ENCODE measurements at regions not wholly inside any gene's neighbourhood (a gene's known extent, or its start where the extent isn't known, plus 50 kb on each side); places are given as distances from the start of the nearest gene placed in this dataset.
"Not testable (repeated sequence)": the region's sequence is repeated elsewhere in the genome, so short reads cannot be mapped to it uniquely, and the experiment has no call there.

DNA sequence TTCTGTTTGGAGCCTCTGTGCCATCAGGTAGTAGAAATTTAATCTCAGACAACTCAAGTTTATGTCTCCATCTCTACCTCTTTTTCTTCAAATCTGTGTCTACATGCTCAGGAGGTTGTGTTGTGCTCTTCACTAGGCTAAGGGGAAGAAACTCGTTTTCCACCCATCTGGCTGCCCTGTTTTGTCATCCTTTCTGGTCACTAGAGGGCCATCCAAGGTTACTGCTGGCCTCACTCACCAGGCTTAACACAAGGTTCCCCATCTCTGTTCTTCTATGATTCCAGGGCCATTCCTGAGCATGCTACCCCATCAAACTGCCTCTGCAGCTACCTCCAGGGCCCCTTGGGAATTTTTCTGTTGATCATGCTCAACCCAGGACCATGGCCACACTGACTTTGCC, 213.3 kb upstream of the FBXL7 start:
- no peaks in the 10 kb centered on the region for H3K27me3 Mint-ChIP-seq (ENCODE audit: low read depth)
- H3K9me3 Mint-ChIP-seq: peaks cover 40% of the 10 kb centered on the region
- no peaks in the 10 kb centered on the region for H3K4me1 Mint-ChIP-seq (ENCODE audit: low read depth)
- DNase-seq (ENCODE audit: low spot score): no peak
- no peak overlapping the region for H3K27ac Mint-ChIP-seq
- no peak overlapping the region for H3K4me3 Mint-ChIP-seq
- H3K36me3 Mint-ChIP-seq (ENCODE audit: low read depth): no peaks in the 10 kb centered on the region

DNA sequence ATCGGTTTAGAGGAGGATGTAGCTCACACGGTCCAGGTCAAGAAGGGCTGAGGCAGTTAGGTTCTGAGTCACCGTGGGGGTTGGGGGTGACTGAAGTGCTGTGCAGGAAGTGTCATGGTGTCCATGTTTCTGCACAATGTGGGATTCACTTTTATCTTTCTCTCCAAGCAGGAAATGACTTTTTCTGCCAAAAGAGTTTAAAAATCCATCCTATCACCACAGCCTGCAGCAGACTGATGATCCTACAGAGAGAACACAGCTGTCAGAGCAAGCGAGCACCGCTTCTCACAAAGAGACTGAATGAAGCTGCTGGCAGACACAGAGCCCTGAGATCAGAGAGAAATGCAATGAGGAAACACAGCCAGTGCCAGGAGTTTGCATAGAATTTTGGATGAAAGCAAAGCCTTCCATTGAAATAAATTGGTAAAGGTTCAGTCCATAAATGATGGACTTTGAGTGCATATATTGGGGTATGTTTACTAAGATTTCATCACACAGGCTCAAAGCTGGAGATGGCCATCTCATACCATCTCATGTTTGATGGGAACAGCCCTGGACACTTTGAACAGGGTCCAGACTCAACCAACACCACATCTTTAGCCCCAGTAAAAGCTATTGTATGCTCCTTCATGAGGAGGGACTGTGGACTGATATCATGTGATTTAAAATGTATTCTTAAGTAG, 213.9 kb upstream of the FBXL7 start:
- no peak overlapping the region for H3K4me3 Mint-ChIP-seq

DNA sequence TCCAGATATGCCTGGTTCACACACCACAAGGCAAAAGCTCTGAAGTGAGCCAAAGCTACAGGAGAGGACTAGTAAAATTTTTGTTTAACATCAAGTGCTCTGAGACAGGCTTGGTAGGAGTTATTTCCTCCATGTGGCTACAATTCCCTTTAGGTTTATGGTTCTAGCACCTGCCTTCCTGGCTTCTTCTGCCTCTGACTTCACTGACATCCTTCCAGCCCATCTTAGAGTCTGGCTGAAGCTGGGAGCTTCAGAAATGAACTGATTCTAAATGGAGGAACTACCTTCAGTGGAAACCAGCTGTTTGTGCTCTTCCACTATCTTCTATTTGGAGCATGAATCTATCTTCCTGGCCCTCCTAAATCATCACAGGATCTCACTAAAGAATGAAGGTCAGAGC, 215.3 kb upstream of the FBXL7 start:
- Mint-ChIP-seq H3K27ac (no peak overlapping the region), H3K36me3 (ENCODE audit: low read depth) (no peaks in the 10 kb centered on the region), H3K27me3 (ENCODE audit: low read depth) (no peaks in the 10 kb centered on the region), H3K4me3 (no peak overlapping the region), H3K9me3 (peaks cover 39% of the 10 kb centered on the region), H3K4me1 (ENCODE audit: low read depth) (no peaks in the 10 kb centered on the region)
- no peak for DNase-seq (ENCODE audit: low spot score)

More for the DNA sequence above, 213.9 kb upstream of the FBXL7 start:
- DNase-seq (ENCODE audit: low spot score): no peak
- H3K9me3 Mint-ChIP-seq: peaks cover 37% of the 10 kb centered on the region
- no peaks in the 10 kb centered on the region for H3K4me1 Mint-ChIP-seq (ENCODE audit: low read depth)
- H3K27ac Mint-ChIP-seq: no peak overlapping the region
- H3K27me3 Mint-ChIP-seq (ENCODE audit: low read depth): no peaks in the 10 kb centered on the region
- no peaks in the 10 kb centered on the region for H3K36me3 Mint-ChIP-seq (ENCODE audit: low read depth)

- Mint-ChIP-seq H3K9me3 (peaks cover 33% of the 10 kb centered on the region), H3K27me3 (ENCODE audit: low read depth) (no peaks in the 10 kb centered on the region), H3K4me3 (no peak overlapping the region), H3K27ac (no peak overlapping the region), H3K36me3 (ENCODE audit: low read depth) (no peaks in the 10 kb centered on the region), H3K4me1 (ENCODE audit: low read depth) (no peaks in the 10 kb centered on the region)
- no peak for DNase-seq (ENCODE audit: low spot score)
These were observed 216.9 kb upstream of the FBXL7 start for GRCh38 chr5:15283076-15283475.

DNA sequence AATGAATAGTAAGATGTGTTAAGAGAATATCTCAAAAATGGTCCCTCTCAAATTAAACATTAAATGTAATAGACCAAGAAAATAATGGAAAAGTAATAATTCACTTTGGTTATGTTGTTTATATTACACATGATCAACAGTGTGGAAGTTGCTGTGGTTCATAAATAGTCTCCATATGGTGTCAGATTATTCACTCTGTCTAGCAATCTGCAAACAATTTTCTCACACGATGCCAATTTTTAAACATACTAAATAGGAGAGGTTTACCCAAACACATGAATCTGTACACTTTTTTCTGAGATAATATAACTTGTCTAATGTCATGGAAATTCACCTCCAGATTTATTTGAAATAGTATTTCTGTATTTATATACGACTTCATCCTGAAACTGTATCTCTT, 217.4 kb upstream of the FBXL7 start:
- no peak for DNase-seq (ENCODE audit: low spot score)
- no peak overlapping the region for H3K27ac Mint-ChIP-seq
- no peak overlapping the region for H3K4me3 Mint-ChIP-seq
- no peaks in the 10 kb centered on the region for H3K36me3 Mint-ChIP-seq (ENCODE audit: low read depth)
- no peaks in the 10 kb centered on the region for H3K27me3 Mint-ChIP-seq (ENCODE audit: low read depth)
- no peaks in the 10 kb centered on the region for H3K4me1 Mint-ChIP-seq (ENCODE audit: low read depth)
- H3K9me3 Mint-ChIP-seq: peaks cover 33% of the 10 kb centered on the region

DNA sequence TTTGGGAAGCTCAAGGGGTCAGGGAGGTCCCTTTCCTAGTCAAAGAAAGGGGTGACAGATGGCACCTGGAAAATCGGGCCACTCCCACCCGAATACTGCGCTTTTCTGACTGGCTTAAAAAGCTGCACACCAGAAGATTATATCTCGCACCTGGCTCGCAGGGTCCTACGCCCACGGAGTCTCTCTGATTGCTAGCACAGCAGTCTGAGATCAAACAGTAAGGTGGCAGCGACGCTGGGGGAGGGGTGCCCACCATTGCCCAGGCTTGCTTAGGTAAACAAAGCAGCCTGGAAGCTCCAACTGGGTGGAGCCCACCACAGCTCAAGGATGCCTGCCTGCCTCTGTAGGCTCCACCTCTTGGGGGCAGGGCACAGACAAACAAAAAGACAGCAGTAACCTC, 228.4 kb upstream of the FBXL7 start:
- DNase-seq (ENCODE audit: low spot score); H3K27ac Mint-ChIP-seq; H3K4me3 Mint-ChIP-seq; H3K27me3 Mint-ChIP-seq (ENCODE audit: low read depth); H3K4me1 Mint-ChIP-seq (ENCODE audit: low read depth); H3K36me3 Mint-ChIP-seq (ENCODE audit: low read depth): not testable (repeated sequence)
- H3K9me3 Mint-ChIP-seq: peaks cover 31% of the 10 kb centered on the region

DNA sequence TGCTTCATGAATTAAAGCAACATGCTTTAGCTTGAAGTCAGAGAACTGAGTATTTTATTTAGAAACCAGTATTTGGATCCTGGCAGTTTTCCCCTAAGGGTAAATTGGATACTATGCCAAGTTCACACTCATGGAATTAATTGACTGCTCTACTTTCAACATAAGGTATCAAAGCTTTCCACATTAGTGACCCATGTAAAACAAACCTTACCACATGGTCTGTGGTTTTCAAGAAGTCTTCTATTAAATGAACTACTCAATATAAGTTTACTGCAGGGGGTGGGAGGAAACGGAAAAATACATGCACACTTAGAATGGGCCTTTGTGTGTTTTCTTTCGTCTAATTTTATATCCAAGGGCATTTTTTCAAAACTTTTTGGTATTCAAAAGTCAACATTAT, 232.0 kb upstream of the FBXL7 start:
- no peaks in the 10 kb centered on the region for H3K36me3 Mint-ChIP-seq (ENCODE audit: low read depth)
- H3K4me1 Mint-ChIP-seq (ENCODE audit: low read depth): no peaks in the 10 kb centered on the region
- no peak for DNase-seq (ENCODE audit: low spot score)
- H3K27ac Mint-ChIP-seq: no peak overlapping the region
- peaks cover 36% of the 10 kb centered on the region for H3K9me3 Mint-ChIP-seq
- H3K4me3 Mint-ChIP-seq: no peak overlapping the region
- H3K27me3 Mint-ChIP-seq (ENCODE audit: low read depth): no peaks in the 10 kb centered on the region

GRCh38 chr5:15266841-15267240, 233.1 kb upstream of the FBXL7 start:
- H3K4me1 Mint-ChIP-seq (ENCODE audit: low read depth): no peaks in the 10 kb centered on the region
- DNase-seq (ENCODE audit: low spot score): no peak
- H3K27ac Mint-ChIP-seq: no peak overlapping the region
- H3K9me3 Mint-ChIP-seq: peaks cover 36% of the 10 kb centered on the region
- H3K4me3 Mint-ChIP-seq: no peak overlapping the region
- no peaks in the 10 kb centered on the region for H3K36me3 Mint-ChIP-seq (ENCODE audit: low read depth)
- no peaks in the 10 kb centered on the region for H3K27me3 Mint-ChIP-seq (ENCODE audit: low read depth)

DNA sequence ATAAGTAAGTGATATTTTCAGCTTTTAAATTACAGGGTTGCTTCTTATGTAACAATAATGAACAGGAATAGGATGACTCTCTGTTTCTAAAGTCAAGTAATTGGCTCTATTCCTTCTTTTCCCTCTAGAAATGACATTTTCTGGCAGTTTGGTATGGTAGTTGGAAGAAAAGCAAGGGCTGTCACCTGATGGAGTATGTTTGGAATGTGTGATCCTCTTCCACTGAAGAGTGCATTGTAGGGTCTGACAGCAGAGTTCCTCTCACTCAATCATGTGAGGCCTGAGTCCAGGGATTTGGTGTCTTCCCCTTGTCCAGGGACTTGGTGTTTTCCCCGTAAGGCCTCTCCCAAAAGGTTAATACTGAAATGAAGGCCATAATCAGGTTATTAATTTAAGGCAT, 233.8 kb upstream of the FBXL7 start:
- no peak overlapping the region for H3K27ac Mint-ChIP-seq
- H3K36me3 Mint-ChIP-seq (ENCODE audit: low read depth): no peaks in the 10 kb centered on the region
- H3K27me3 Mint-ChIP-seq (ENCODE audit: low read depth): no peaks in the 10 kb centered on the region
- H3K4me3 Mint-ChIP-seq: no peak overlapping the region
- H3K9me3 Mint-ChIP-seq: peaks cover 36% of the 10 kb centered on the region
- H3K4me1 Mint-ChIP-seq (ENCODE audit: low read depth): no peaks in the 10 kb centered on the region
- DNase-seq (ENCODE audit: low spot score): no peak

GRCh38 chr5:15263942-15264341, 236.0 kb upstream of the FBXL7 start:
- no peaks in the 10 kb centered on the region for H3K27me3 Mint-ChIP-seq (ENCODE audit: low read depth)
- H3K36me3 Mint-ChIP-seq (ENCODE audit: low read depth): no peaks in the 10 kb centered on the region
- H3K4me1 Mint-ChIP-seq (ENCODE audit: low read depth): no peaks in the 10 kb centered on the region

DNA sequence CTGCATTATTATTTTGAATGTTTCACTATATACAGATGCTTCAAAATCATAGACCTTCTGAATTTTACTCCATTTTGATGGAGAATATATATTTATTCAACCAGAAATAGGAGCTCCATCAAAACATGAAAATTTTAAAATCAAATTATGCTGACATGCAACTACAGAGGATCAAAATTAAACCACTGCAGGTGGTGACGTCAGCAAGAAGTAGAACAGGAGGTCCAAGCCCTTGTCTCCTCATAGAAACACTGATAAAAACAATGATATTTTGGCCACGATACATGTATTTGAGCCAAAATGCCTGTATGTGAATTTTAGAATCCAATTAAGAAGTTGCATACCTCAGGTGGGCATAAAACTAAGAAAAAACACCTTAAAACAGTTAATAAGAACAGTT, 236.6 kb upstream of the FBXL7 start:
- Mint-ChIP-seq H3K4me1 (ENCODE audit: low read depth) (no peaks in the 10 kb centered on the region), H3K9me3 (peaks cover 24% of the 10 kb centered on the region), H3K27me3 (ENCODE audit: low read depth) (no peaks in the 10 kb centered on the region), H3K27ac (no peak overlapping the region), H3K4me3 (no peak overlapping the region), H3K36me3 (ENCODE audit: low read depth) (no peaks in the 10 kb centered on the region)
- DNase-seq (ENCODE audit: low spot score): no peak

More at GRCh38 chr5:15263942-15264341, 236.0 kb upstream of the FBXL7 start:
- DNase-seq (ENCODE audit: low spot score): no peak
- peaks cover 29% of the 10 kb centered on the region for H3K9me3 Mint-ChIP-seq
- H3K4me3 Mint-ChIP-seq: no peak overlapping the region
- no peak overlapping the region for H3K27ac Mint-ChIP-seq

DNA sequence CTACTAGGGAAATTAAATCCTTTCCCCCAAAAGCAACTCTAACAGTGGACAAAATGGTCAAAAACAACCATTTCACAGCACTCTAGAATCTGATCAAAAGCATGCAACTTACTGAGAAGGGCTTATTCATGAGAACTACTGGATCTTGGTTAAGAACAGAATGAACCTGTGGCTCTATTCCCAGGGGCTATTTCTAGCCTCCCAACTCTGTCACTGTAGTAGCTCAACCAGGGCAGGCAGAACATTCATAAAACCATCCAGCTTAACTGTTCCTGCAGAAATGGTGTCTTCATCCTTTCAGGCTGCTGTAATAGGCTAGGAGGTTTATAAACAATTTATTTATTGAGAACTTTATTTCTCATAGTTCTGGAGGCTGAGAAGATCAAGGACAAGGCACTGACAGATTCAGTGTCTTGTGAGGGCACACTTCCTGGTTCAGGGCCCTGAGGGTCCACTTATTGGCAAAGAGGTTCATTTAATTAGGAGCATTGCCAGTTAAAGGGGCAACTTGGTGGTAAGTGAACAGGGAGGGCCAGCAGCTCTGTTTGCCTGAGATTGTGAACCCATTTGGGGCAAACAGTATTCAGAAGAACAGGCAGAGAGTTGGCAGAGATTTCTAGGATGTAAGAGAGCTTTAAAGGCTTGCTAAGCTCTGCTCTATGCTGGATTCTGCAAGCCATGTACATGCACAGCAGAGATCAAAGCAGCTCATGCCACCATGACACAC, 238.5 kb upstream of the FBXL7 start:
- Mint-ChIP-seq H3K4me1 (ENCODE audit: low read depth) (no peaks in the 10 kb centered on the region), H3K27me3 (ENCODE audit: low read depth) (no peaks in the 10 kb centered on the region), H3K9me3 (peaks cover 16% of the 10 kb centered on the region), H3K36me3 (ENCODE audit: low read depth) (no peaks in the 10 kb centered on the region), H3K27ac (no peak overlapping the region), H3K4me3 (no peak overlapping the region)
- DNase-seq (ENCODE audit: low spot score): no peak

DNA sequence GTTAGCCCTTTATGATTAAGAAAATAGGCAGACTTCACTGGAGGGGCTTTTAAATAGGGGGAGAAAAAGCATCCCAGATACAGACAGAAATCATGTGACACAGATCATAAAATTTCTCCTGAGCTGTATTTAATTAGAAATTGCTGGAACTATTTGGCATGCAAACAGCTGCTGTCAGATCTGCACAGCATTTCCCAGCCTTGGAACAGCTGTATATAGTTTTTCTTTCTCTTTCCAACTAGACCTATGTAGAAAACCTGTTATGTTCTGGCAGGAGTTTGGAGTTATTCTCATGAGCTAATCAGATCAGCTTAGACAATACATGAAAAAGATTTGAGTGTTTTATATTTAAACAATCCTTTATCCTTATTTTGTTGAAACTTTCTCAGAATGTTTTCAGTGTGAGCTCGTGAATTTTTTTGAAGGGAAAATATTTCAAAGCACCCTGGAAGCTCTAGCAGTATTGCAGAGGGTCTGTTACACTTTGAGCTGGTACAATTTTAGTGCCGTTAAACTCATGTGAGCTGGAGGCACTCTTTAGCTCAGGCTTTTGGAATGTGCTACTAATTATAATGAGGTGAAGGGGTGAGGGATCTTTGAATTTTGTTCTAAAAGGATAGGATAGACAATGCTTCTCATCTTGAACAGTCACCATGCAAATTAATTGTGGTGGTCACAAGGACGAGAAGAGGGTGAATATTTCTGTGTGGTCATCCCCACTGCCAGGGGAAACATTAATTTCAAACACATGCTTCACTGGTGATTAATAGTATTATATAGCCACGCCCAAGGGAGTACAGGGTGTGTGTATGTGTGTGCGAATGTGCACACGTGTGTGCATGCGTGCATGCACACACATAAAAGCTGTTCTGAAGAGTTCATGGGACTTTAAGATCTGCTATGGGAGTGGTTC, 239.4 kb upstream of the FBXL7 start:
- Mint-ChIP-seq H3K36me3 (ENCODE audit: low read depth) (no peaks in the 10 kb centered on the region), H3K27ac (no peak overlapping the region), H3K9me3 (peaks cover 16% of the 10 kb centered on the region), H3K4me1 (ENCODE audit: low read depth) (no peaks in the 10 kb centered on the region), H3K4me3 (no peak overlapping the region), H3K27me3 (ENCODE audit: low read depth) (no peaks in the 10 kb centered on the region)
- no peak for DNase-seq (ENCODE audit: low spot score)

DNA sequence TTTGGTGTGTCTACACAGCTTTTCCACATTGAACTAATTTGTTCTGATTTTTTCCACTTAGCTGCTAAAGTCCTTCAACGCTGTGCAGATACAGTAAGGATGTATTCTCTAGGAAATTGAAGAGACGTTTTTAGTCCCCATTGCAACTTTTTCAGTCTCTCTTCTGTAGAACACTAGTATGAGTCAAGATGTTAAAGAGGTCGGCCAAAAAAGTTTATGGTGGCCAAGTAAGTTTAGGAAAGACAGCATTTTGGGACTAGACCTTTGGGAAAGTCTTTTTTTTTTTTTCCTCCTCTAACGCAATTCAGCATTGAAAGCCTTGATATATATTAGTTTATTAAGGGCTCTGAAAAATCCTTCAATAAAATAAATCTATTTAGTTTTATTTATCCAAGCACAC, 243.5 kb upstream of the FBXL7 start:
- Mint-ChIP-seq H3K36me3 (ENCODE audit: low read depth) (no peaks in the 10 kb centered on the region), H3K4me1 (ENCODE audit: low read depth) (no peaks in the 10 kb centered on the region)
- no peak for DNase-seq (ENCODE audit: low spot score)

More for the DNA sequence above, 243.5 kb upstream of the FBXL7 start:
- Mint-ChIP-seq H3K27me3 (ENCODE audit: low read depth) (no peaks in the 10 kb centered on the region), H3K27ac (no peak overlapping the region), H3K9me3 (peaks cover 15% of the 10 kb centered on the region), H3K4me3 (no peak overlapping the region)

All from T-helper 2 cell treated with Interferon-gamma antibody and Interleukin-4, amounts not matched to agents 5 μg/mL and 100 μg/mL, for 36 hours (primary cell).